GM18909 (cell line): ENCODE measurements at regions not wholly inside any gene's neighbourhood (a gene's known extent, or its start where the extent isn't known, plus 50 kb on each side); places are given as distances from the start of the nearest gene placed in this dataset.
A peak's percentile ranks its signal among the peaks of the same experiment; 100 is the strongest.
"Not testable (repeated sequence)": the region's sequence is repeated elsewhere in the genome, so short reads cannot be mapped to it uniquely, and the experiment has no call there.

Experiments
- ATAC-seq: cut with Tn5 transposase; IDR thresholded peaks from one replicate; pipeline ENCODE4 v1.9.1; 2021; ENCODE audit warnings: mild to moderate bottlenecking; ENCODE audit not compliant: unreplicated experiment, poor library complexity

- no peak for ATAC-seq
Observed at GRCh38 chr3:178353006-178353694, 183.1 kb upstream of the KCNMB2 start.

- no peak for ATAC-seq
Observed at GRCh38 chr3:178359728-178360127, 176.5 kb upstream of the KCNMB2 start.

- ATAC-seq = not testable (repeated sequence)
Observed at GRCh38 chr3:178363048-178363447, 173.2 kb upstream of the KCNMB2 start.

- no peak for ATAC-seq
Observed at GRCh38 chr3:178367817-178368617, 168.2 kb upstream of the KCNMB2 start.

- no peak for ATAC-seq
Observed at GRCh38 chr3:178369006-178369405, 167.2 kb upstream of the KCNMB2 start.

- no peak for ATAC-seq
Observed at GRCh38 chr3:178369811-178370210, 166.4 kb upstream of the KCNMB2 start.

- ATAC-seq = no peak
Observed at GRCh38 chr3:178370387-178370786, 165.8 kb upstream of the KCNMB2 start.

- ATAC-seq = no peak
Observed at GRCh38 chr3:178381555-178381954, 154.7 kb upstream of the KCNMB2 start.

- no peak for ATAC-seq
Observed at GRCh38 chr3:178381971-178382448, 154.2 kb upstream of the KCNMB2 start.

- ATAC-seq = no peak
Observed at GRCh38 chr3:178382449-178383061, 153.7 kb upstream of the KCNMB2 start.

GRCh38 chr3:178384321-178385230 is 151.7 kb upstream of the KCNMB2 start:
- no peak for ATAC-seq

- ATAC-seq = peak; percentile 76
Observed at GRCh38 chr3:178385280-178385952, 150.8 kb upstream of the KCNMB2 start.

- no peak for ATAC-seq
Observed at GRCh38 chr3:178386401-178386800, 149.8 kb upstream of the KCNMB2 start.

GRCh38 chr3:178386880-178387279 is 149.4 kb upstream of the KCNMB2 start:
- no peak for ATAC-seq

- no peak for ATAC-seq
Observed at GRCh38 chr3:178388473-178388872, 147.8 kb upstream of the KCNMB2 start.

- no peak for ATAC-seq
Observed at GRCh38 chr3:178389258-178389657, 147.0 kb upstream of the KCNMB2 start.

- ATAC-seq = no peak
Observed at GRCh38 chr3:178392511-178392926, 143.7 kb upstream of the KCNMB2 start.

- no peak for ATAC-seq
Observed at GRCh38 chr3:178393146-178393545, 143.1 kb upstream of the KCNMB2 start.

GRCh38 chr3:178393824-178394223 is 142.4 kb upstream of the KCNMB2 start:
- ATAC-seq = no peak

GRCh38 chr3:178396318-178396717 is 139.9 kb upstream of the KCNMB2 start:
- ATAC-seq = no peak
